ENCODE measurements at regions not wholly inside any gene's neighbourhood (a gene's known extent, or its start where the extent isn't known, plus 50 kb on each side); places are given as distances from the start of the nearest gene placed in this dataset.

DNA sequence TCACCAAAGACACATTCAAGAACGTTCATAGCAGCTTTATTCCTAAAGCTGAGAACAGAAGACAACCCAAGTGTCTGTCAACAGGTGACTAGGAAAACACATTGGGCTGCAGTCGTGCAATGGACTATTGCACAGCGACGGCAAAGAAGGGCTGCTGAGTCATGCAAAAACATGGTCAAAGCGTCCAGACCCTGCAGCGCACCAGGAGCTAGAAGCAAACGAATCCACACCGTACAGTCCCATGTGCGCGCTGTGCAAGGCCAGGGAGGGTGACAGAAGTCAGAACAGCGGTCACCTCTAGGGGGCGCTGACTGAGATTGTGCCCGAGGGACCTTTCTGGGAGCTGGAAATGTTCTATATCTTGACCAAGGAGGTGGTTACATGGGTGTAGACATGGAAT, 266.4 kb downstream of the MAF start:
- TF ChIP-seq, protein P1, sequence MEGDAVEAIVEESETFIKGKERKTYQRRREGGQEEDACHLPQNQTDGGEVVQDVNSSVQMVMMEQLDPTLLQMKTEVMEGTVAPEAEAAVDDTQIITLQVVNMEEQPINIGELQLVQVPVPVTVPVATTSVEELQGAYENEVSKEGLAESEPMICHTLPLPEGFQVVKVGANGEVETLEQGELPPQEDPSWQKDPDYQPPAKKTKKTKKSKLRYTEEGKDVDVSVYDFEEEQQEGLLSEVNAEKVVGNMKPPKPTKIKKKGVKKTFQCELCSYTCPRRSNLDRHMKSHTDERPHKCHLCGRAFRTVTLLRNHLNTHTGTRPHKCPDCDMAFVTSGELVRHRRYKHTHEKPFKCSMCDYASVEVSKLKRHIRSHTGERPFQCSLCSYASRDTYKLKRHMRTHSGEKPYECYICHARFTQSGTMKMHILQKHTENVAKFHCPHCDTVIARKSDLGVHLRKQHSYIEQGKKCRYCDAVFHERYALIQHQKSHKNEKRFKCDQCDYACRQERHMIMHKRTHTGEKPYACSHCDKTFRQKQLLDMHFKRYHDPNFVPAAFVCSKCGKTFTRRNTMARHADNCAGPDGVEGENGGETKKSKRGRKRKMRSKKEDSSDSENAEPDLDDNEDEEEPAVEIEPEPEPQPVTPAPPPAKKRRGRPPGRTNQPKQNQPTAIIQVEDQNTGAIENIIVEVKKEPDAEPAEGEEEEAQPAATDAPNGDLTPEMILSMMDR (tag by site-specific recombination; IDR thresholded peaks at IDR 0.05) = no peak
- no peak for TF ChIP-seq SCRT1 (tag by site-specific recombination; IDR thresholded peaks at IDR 0.05; ENCODE audit: borderline replicate concordance)
- TF ChIP-seq ZNF548 (tag by site-specific recombination; IDR thresholded peaks at IDR 0.05) = no peak
- no peak for TF ChIP-seq YY1 (tag by site-specific recombination; IDR thresholded peaks at IDR 0.05)

Measured in HEK293 (cell line).